ENCODE measurements at regions not wholly inside any gene's neighbourhood (a gene's known extent, or its start where the extent isn't known, plus 50 kb on each side); places are given as distances from the start of the nearest gene placed in this dataset.

DNA sequence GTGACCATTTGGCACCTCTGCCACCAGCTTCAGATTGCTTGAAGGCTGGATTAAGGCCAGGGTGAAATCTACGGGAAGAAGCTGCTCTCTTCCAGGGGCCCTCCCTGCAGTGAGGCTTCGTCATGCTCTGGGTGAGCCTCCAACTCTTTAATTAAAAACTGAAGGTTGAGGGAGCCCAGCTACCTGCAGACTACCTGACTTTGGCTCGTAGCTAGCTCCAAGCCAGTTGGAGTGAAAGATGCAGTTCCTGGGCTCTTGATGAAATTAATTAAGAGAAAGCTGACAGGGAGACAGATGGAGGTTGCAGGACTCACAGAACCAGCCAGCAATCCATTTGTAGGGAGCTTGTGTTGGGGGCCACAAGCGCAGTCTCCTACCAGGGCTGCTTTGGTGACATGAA is 168.5 kb upstream of the SFSWAP start:
- H3K9me3 ChIP-seq (ENCODE audit: severe bottlenecking) = no peaks in the 10 kb centered on the region
- no peaks in the 10 kb centered on the region for H3K36me3 ChIP-seq
- no peak overlapping the region for H3K4me3 ChIP-seq (ENCODE audit: low read depth, low read length)
- no peak for DNase-seq
- H3K27me3 ChIP-seq (ENCODE audit: insufficient read depth, low read depth, severe bottlenecking) = no peaks in the 10 kb centered on the region
- H3K27ac ChIP-seq = no peak overlapping the region
- TF ChIP-seq CTCF (IDR thresholded peaks at IDR 0.05; ENCODE audit: low read depth, low read length) = no peak

DNA sequence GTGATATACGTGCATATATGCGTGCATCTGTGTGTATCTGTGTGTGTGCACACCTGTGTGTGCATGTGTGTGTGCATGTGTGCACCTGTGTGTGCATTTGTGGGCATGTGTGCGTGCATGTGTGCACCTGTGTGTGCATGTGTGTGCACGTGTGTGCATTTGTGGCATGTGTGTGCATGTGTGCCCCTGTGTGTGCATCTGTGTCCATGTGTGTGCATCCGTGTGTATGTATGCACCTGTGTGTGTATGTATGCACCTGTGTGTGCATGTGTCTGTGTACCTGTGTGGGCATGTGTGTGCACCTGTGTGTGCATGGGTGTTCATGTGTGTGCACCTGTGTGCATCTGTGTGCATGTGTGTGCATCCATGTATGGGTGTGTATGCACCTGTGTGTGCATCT is 167.8 kb upstream of the SFSWAP start:
- no peak for DNase-seq
- no peak for TF ChIP-seq CTCF (IDR thresholded peaks at IDR 0.05; ENCODE audit: low read depth, low read length)
- Histone ChIP-seq H3K4me3 (ENCODE audit: low read depth, low read length) (no peak overlapping the region), H3K9me3 (ENCODE audit: severe bottlenecking) (no peaks in the 10 kb centered on the region), H3K27me3 (ENCODE audit: insufficient read depth, low read depth, severe bottlenecking) (no peaks in the 10 kb centered on the region), H3K36me3 (no peaks in the 10 kb centered on the region), H3K27ac (no peak overlapping the region)

DNA sequence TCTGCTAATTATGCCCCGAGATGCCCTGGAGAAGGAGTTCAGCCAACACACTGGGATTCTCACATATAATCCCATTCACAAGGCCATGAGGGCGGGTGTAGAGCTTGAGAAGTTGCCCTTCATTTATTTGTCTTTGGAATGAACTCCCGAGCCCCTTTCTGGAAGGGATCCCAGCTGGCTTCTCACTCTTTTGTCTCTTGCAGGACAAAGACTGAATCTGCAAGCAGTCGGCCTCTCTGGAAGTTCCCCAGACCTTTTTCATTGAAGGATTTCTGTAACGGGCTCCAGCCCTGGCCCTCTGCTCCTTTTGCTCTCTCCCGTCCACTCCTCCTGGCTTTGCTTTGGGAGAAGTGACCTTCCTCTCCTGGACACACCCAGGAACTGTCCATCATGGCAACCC is 163.3 kb upstream of the SFSWAP start:
- H3K27me3 ChIP-seq (ENCODE audit: insufficient read depth, low read depth, severe bottlenecking) = no peaks in the 10 kb centered on the region
- H3K27ac ChIP-seq = no peak overlapping the region
- DNase-seq = no peak
- H3K9me3 ChIP-seq (ENCODE audit: severe bottlenecking) = no peaks in the 10 kb centered on the region
- no peaks in the 10 kb centered on the region for H3K36me3 ChIP-seq
- TF ChIP-seq CTCF (IDR thresholded peaks at IDR 0.05; ENCODE audit: low read depth, low read length) = no peak
- H3K4me3 ChIP-seq (ENCODE audit: low read depth, low read length) = no peak overlapping the region

DNA sequence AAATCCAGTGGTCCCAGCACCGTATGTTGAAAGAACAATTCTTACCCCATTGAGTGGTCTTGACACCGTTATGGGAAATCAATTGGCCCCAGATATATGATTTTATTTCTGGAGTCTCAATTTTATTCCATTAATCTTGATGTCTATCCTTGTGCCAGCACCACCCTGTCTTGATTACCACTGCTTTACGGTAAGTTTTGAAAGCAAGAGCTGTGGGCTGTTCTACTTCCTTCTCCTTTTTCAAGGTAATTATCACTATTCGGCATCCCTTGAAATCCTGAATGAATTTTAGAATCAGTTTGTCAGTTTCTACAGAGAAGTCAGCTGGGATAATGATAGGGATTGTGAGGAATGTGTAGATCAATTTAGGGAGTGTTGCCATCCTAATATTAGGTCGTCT is 160.8 kb upstream of the SFSWAP start:
- no peak for DNase-seq
- H3K4me3 ChIP-seq (ENCODE audit: low read depth, low read length) = no peak overlapping the region
- no peaks in the 10 kb centered on the region for H3K27me3 ChIP-seq (ENCODE audit: insufficient read depth, low read depth, severe bottlenecking)
- no peak overlapping the region for H3K27ac ChIP-seq
- H3K36me3 ChIP-seq = no peaks in the 10 kb centered on the region
- no peak for TF ChIP-seq CTCF (IDR thresholded peaks at IDR 0.05; ENCODE audit: low read depth, low read length)
- H3K9me3 ChIP-seq (ENCODE audit: severe bottlenecking) = no peaks in the 10 kb centered on the region

DNA sequence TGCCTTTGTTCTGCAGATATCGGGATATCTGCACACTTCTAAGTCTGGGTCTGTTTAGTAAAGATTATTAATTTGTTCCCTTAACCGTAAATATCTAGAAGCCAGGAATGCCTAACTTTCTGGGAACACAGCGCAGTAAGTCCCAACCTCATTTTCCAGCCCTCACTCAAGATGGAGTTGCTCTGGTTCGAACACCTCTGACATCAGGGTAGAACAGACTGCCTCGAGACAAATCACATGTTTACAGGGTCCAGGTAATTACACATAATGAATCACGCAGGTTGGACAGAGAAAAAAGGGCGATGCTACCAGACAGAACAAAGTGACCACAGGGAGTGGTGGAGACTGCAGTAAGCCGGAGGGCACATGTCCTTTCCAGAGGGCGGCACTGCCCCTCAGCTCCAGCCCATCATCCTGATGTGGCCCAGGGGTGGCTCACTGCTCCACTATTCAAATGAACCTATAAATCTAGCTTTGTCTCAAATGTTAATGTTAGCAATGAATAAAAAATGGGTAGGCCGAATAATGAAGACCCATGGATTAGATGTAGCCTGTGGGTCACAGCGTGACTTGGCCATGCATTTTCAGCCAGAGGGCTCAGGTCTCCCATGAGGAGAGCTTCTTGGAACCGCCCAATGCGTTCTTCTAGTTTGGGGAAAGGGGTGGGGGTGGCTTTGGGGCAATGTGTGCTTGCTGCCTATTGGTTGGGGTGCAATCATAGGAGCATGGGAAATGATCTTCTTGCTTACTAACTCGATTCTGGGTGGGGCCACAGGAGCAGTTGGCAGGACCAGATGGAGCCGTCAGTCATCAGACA is 159.0 kb upstream of the SFSWAP start:
- no peak overlapping the region for H3K4me3 ChIP-seq (ENCODE audit: low read depth, low read length)
- no peaks in the 10 kb centered on the region for H3K27me3 ChIP-seq (ENCODE audit: insufficient read depth, low read depth, severe bottlenecking)
- no peak overlapping the region for H3K27ac ChIP-seq
- no peaks in the 10 kb centered on the region for H3K9me3 ChIP-seq (ENCODE audit: severe bottlenecking)
- no peak for TF ChIP-seq CTCF (IDR thresholded peaks at IDR 0.05; ENCODE audit: low read depth, low read length)
- no peaks in the 10 kb centered on the region for H3K36me3 ChIP-seq
- DNase-seq = no peak

DNA sequence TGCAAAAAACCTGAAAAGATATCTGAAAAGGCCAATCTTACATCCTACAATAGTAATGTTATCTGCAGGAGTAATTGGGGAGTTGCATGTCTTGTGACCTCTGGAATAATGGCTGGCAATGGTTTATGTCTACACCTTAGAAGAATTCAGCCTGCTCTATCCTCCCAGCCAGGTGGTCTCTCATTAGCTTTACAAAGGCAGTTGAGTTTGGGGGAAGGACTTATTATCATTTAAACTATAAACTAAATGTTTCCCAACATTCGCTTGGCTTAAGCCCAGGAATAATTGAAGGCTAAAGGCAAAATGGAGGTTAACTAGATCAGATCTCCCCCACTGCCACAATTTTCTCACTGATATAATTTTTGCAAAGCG is 158.4 kb upstream of the SFSWAP start:
- TF ChIP-seq CTCF (IDR thresholded peaks at IDR 0.05; ENCODE audit: low read depth, low read length) = no peak
- no peak overlapping the region for H3K4me3 ChIP-seq (ENCODE audit: low read depth, low read length)
- no peaks in the 10 kb centered on the region for H3K27me3 ChIP-seq (ENCODE audit: insufficient read depth, low read depth, severe bottlenecking)
- H3K36me3 ChIP-seq = no peaks in the 10 kb centered on the region
- no peak overlapping the region for H3K27ac ChIP-seq
- no peaks in the 10 kb centered on the region for H3K9me3 ChIP-seq (ENCODE audit: severe bottlenecking)
- DNase-seq = no peak
